ACHN (cell line): ENCODE measurements at regions not wholly inside any gene's neighbourhood (a gene's known extent, or its start where the extent isn't known, plus 50 kb on each side); places are given as distances from the start of the nearest gene placed in this dataset.
"Not testable (repeated sequence)": the region's sequence is repeated elsewhere in the genome, so short reads cannot be mapped to it uniquely, and the experiment has no call there.

Experiments
- DNase-seq: peaks from one replicate; pipeline ENCODE4 v3.0.0-alpha.2; 2015
- in situ Hi-C: cut with HindIII; loops from 2 replicates; pipeline ENCODE4 v1.10.0; 2017; ENCODE audit warnings: low sequenced_read_pairs, low pct_ligation_motif_present, low pct_unique_long_range_greater_than_20kb

DNA sequence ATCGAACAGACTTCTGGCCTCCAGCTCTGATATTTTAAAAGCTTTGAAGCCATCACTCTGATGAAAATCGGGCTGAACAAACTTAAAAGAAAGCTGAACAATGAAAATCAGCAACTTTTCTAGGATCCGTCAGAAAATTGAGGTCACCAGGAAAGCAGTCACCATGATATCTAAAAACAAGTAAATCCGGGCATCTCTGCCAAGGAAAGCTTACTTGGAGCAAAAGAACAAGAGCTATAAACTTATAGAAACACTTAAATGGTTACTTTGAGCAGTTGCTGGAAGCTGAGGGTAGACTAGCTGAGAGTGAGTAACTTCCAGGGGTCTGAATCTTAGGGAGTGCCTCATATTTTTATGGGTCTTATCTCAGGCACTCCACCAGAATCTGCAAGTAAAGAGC lies 1043.0 kb upstream of the CDH18 start:
- DNase-seq, result no peak
- in situ Hi-C loops, result no loop called here

DNA sequence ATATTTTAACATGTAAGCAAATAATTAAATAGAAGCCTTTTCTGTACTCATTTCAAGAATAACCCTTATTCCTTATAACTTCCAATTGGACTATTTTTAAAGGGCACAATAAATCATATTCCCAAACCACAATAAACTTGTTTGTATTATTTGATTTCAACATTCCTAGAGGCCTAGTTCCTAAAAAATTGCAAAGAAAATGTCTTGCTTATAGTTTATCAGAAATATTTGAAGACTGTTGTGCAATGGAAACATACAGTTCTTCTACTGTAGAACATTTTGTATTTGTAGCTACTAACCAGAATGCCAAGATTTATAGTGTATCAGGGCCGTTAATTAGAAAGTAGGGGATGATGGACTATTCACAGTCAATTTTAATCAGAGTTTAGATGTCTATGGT lies 1037.0 kb upstream of the CDH18 start:
- no peak for DNase-seq
- in situ Hi-C loops, result no loop called here

GRCh38 chr5:21013237-21013636 lies 1025.2 kb upstream of the CDH18 start:
- no peak for DNase-seq
- in situ Hi-C loops, result no loop called here

DNA sequence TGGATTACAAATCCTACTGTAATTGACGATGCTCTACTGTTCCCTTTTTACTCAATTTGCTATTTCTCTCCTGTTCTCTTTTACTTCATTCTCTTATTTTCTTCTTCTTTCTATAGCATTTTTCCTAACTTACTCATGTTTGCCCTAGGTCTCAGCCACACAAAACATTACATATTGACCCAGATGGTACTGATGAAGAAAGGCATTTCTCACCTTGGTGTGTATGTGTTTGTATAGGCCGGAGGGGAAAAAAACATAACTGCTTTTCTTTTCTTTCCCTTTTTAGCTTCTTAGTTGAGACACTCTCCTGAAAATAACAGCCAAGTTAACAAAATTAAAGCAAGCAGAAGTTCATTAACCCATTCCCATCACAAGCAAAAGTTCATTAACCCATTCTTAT lies 1019.8 kb upstream of the CDH18 start:
- in situ Hi-C loops, result no loop called here
- DNase-seq, result no peak

- DNase-seq, in situ Hi-C loops: not testable (repeated sequence)
Measured at GRCh38 chr5:20988933-20989332, 1000.9 kb upstream of the CDH18 start.

GRCh38 chr5:20985754-20986153 lies 997.8 kb upstream of the CDH18 start:
- DNase-seq, result no peak
- in situ Hi-C loops, result no loop called here

DNA sequence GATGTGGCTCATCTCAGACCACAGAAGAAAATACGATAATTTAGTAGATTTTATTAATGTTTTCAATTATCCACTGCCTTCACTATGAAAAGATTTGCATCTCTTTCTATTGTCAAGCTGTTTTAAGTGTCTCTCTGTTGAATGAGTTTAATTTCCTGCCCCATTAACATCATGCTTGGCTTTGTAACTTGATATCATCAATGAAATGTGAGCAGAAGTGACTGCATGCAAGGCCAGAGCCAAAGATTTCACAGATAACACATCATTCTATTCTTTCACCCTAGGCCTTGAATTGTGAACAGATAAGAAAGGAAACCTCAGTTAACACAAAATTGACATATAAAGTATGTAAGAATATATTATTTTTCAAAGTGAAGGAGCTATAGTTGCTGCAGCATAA lies 986.4 kb upstream of the CDH18 start:
- no peak for DNase-seq
- in situ Hi-C loops, result no loop called here

DNA sequence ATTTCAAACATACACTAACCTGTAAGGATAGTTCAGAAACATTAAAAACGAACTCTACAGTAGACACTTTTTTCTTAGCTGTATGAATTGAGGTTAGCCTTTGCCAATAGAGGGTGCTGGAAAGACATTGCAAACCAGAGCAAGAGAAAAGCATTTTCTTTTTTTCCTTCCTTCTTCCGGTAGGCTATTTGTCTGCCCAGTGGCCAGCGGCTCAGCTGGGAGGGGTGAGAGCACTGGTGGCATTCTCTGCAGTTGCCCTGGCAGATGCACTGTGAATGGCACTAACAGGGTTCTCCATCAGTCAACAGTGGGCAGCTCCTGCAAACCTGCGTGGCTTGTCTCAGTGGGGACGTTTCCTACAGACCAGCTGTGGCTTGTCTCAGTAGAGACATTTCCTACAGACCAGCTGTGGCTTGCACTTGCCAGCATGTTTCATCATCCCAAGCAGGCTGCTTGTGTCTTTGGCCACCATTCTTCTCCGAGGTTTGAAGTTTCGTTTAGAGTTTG lies 984.5 kb upstream of the CDH18 start:
- in situ Hi-C loops, result no loop called here
- DNase-seq, result peak; percentile 49

GRCh38 chr5:20959347-20959746 lies 971.3 kb upstream of the CDH18 start:
- no peak for DNase-seq
- in situ Hi-C loops, result no loop called here

DNA sequence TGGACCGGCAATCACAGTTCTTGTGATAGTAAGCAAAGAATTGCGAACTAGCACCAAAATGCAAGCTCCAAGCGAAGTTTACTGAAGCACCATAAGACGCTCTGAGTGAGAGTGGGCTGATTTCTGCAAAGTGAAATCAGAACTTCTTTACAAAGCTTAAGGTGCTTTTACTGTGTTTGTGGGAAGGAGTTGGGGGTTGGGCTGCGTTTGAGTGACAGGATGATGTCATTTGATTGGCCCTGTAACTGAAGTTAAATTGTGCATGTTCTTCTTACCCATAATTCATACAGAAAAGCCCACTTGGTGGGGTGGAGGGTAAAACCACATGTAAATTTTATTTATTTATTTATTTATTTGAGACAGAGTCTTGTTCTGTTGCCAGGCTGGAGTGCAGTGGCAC lies 970.6 kb upstream of the CDH18 start:
- in situ Hi-C loops, result no loop called here

GRCh38 chr5:20956134-20956533 lies 968.1 kb upstream of the CDH18 start:
- in situ Hi-C loops, result no loop called here
- no peak for DNase-seq

More for the DNA sequence above, 970.6 kb upstream of the CDH18 start:
- DNase-seq, result no peak

DNA sequence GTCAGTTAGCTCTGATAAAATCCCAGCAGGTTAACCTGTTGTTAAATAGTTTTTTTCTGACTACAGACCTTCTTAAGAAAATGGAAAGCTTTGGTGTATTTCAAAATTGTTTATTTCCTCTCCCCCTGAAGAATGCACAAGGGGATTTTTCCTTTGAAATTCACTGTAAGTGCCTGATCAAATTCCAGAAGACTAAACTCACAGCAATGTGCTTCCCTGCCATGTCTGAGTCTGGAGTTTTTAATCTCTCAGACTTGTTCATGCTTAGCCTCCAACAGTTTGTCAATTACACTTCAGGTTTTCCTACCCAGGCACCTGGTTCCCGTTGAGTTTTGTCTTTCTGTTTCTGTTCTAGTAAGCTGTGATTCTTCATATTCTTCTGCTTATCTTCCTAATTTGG lies 961.6 kb upstream of the CDH18 start:
- in situ Hi-C loops, result no loop called here
- no peak for DNase-seq

GRCh38 chr5:20943183-20943971 lies 955.4 kb upstream of the CDH18 start:
- DNase-seq, in situ Hi-C loops: not testable (repeated sequence)

DNA sequence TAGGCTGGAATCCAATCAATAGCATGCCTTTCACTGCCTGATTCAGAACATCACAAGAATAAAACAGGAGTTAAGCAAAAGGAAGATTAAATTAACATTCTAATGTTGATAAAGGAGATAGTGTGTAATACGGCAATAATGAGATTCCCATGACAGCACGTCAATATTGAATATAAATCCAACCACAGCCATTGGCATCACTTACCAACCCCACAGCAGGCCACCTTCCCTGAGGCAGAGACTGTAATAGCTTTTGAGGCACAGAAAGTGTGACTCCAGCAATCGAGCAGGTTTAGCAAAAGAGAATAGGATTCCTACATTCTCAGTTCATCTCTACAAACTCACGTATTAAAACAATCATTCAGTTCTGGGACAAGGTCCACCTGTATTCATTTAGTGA lies 954.6 kb upstream of the CDH18 start:
- in situ Hi-C loops, DNase-seq: not testable (repeated sequence)

DNA sequence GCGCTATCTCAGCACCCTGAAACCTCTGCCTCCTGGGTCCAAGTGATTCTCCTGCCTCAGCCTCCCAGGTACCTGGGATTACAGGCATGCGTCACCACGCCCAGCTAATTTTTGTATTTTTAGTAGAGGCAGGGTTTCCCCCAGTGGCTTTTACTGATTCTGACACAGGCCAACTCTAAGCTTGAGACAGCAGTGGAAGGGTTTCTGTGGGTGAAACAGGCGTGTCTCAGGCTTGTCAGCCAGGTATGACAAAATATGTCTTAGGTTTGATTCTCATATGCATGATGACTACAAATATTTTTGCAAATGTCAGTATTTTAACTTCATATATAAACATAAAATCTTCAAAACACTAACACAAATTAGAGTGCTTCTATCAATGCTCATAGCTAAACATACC lies 952.8 kb upstream of the CDH18 start:
- DNase-seq, in situ Hi-C loops: not testable (repeated sequence)

DNA sequence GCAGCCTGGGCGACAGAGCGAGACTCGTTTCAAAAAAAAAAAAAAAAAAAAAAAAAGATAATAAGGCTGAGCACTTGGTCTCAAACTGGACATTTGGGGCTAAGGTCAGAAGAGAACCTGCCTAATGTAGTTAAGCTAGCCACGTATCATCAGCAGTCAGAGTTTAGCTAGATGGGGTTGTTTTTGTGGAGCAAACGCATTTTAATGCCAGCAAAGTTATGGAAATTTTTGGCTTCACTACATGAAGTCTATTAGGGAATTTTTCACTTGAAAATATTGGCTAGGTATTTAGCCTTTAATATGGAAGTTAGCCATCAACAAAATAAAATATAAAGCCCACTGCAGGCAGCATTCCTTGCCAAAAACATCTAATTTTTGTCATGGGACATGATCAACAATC lies 902.9 kb upstream of the CDH18 start:
- DNase-seq, in situ Hi-C loops: not testable (repeated sequence)

GRCh38 chr5:20875726-20876125 lies 887.7 kb upstream of the CDH18 start:
- in situ Hi-C loops, result not testable (repeated sequence)

DNA sequence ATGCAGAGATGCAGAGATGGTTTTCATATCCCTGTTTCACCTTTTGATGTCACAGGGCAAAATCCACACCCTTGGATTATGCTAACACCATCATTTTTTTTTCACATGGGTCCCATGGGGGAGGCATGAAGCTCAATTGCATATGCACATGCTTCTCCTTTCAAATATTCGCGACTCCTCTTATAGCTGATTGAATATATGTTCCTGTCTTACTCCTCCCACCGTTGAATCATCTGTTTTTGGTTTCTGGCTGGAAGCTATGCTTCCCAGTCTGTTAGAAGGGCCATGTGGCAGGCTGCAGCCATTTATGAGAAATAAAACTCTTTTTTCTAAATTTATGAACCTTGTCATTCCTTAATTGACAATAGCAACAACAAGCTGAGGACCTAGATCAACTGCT lies 877.9 kb upstream of the CDH18 start:
- DNase-seq, in situ Hi-C loops: not testable (repeated sequence)

More at GRCh38 chr5:20875726-20876125, 887.7 kb upstream of the CDH18 start:
- DNase-seq, result not testable (repeated sequence)

GRCh38 chr5:20833081-20833627 lies 845.2 kb upstream of the CDH18 start:
- DNase-seq, result no peak
- in situ Hi-C loops, result no loop called here
